Heart left ventricle (tissue), 13 donors: ENCODE measurements at regions not wholly inside any gene's neighbourhood (a gene's known extent, or its start where the extent isn't known, plus 50 kb on each side); places are given as distances from the start of the nearest gene placed in this dataset.

Experiments
- CTCF ChIP-seq, 12 donors: fragments of 200-600 bp; sonication (generic) in 4 of 12; IDR thresholded peaks; one replicate each; pipeline versions ENCODE4 v1.5.0 to v1.8.0; 2018 to 2022; ENCODE audit warnings: antibody characterized with exemption in 12 of 12, mild to moderate bottlenecking in 5 of 12
- POLR2A ChIP-seq, 2 donors: fragments of 450-650 bp; IDR thresholded peaks; one replicate each; pipeline ENCODE4 v1.6.1; 2017; ENCODE audit warnings: antibody characterized with exemption in 2 of 2, mild to moderate bottlenecking in 2 of 2, moderate library complexity in 2 of 2
- donor health status: ischemic (EF 13 %, LVEDD 7.1; RV severe dilation, severe dysfunction).
- donor health status: DM: no; HTN: yes; CAD: no.
- donor health status: DM: no; HTN: no; CAD: no.
- donor health status: ischemic (EF 25% LVEDD 6.9; RV normal size, moderate dysfunction).
- donor health status: ischemic (EF 25% LVEDD 5.7; RV mildly dilated, moderate dysfunction).
- donor health status: ischemic (EF 35%, LVEDD 5.7; RV mildly dilated, moderate dysfunction).
- donor health status: nonischemic (EF 11% LVEDD 7.7; RV severe dilation, severe dysfunction).
- donor health status: DM: yes; HTN: yes; CAD: no.
- donor health status: PGD.
- donor health status: ischemic (EF 29% LVEDD 5.4; RV normal size, mild dysfunction).
- donor health status: nonischemic (EF 23%, LVEDD 6.1; RV moderate dilation, normal function).

- no peak for TF ChIP-seq CTCF (IDR thresholded peaks at IDR 0.05)
- no peak for TF ChIP-seq POLR2A (IDR thresholded peaks at IDR 0.05)
Observed at GRCh38 chr5:90306613-90307012, 102.9 kb downstream of the CETN3 start.
